NT2/D1 (cell line): ENCODE measurements at regions not wholly inside any gene's neighbourhood (a gene's known extent, or its start where the extent isn't known, plus 50 kb on each side); places are given as distances from the start of the nearest gene placed in this dataset.

Experiments used
- SUZ12 ChIP-seq: IDR thresholded peaks from 2 replicates; pipeline ENCODE4 v1.6.1; 2011; ENCODE audit not compliant: insufficient read length, insufficient read depth; ENCODE audit errors: extremely low read depth
- YY1 ChIP-seq: IDR thresholded peaks from 2 replicates; pipeline ENCODE4 v1.6.1; 2011; ENCODE audit not compliant: insufficient read length, insufficient read depth
- ZNF274 ChIP-seq: IDR thresholded peaks from 2 replicates; pipeline ENCODE4 v1.6.1; 2011; ENCODE audit warnings: mild to moderate bottlenecking, low read depth, low read length

- no peak for TF ChIP-seq YY1
- TF ChIP-seq ZNF274, result no peak
- no peak for TF ChIP-seq SUZ12
Observed at GRCh38 chr22:34430386-34430785, 510.1 kb upstream of the LARGE1 start.
